ENCODE measurements at regions not wholly inside any gene's neighbourhood (a gene's known extent, or its start where the extent isn't known, plus 50 kb on each side); places are given as distances from the start of the nearest gene placed in this dataset.

- TF ChIP-seq CTCF (IDR thresholded peaks at IDR 0.05; ENCODE audit: poor library complexity) (no peak), EZH2 (IDR thresholded peaks at IDR 0.05; ENCODE audit: borderline replicate concordance) (no peak), EZH2phosphoT487 (IDR thresholded peaks at IDR 0.05; ENCODE audit: low read depth, severe bottlenecking, unreplicated experiment) (no peak)
These were observed 312.7 kb downstream of the GABRB3 start for GRCh38 chr15:26460165-26460564.

All from hepatocyte (in vitro differentiated cells).